K562 (cell line): ENCODE measurements at regions not wholly inside any gene's neighbourhood (a gene's known extent, or its start where the extent isn't known, plus 50 kb on each side); places are given as distances from the start of the nearest gene placed in this dataset.
A peak's percentile ranks its signal among the peaks of the same experiment; 100 is the strongest.

Experiments
- ATAC-seq: fragments of 200-7000 bp; cut with Tn5 transposase; 3 replicates; pipeline ENCODE4 v1.9.1; 2020; ENCODE audit warnings: moderate library complexity
- BruUV-seq: library from RNA; stranded (reverse); fragments of 400-500 nt; replicated peaks from 2 replicates; lab custom pipeline; 2021; lab: Mats Ljungman, UMichigan
- CTCF ChIA-PET: fragments of 300-600 bp; formaldehyde crosslinking; extraction: SDS; loops from one replicate; lab custom pipeline; 2021; ENCODE audit warnings: low intra/inter-chr PET ratio; lab: Yijun Ruan, JAX
- POLR2A ChIA-PET: fragments of 300-600, 350-650 bp; sonication (Branson Sonifier 250); formaldehyde crosslinking; extraction: SDS; loops from one replicate; lab custom pipeline; 2021; ENCODE audit warnings: antibody characterized with exemption, inconsistent platforms; lab: Yijun Ruan, JAX
- DNase-seq, 4 experiments: peaks; one replicate each; pipeline versions ENCODE4 v3.0.0 to v3.0.0-alpha.2; 2011 to 2018; ENCODE audit warnings: low spot score in 3 of 4, mixed read lengths in 3 of 4; ENCODE audit errors: extremely low read depth in 1 of 4
- FAIRE-seq: peaks from 2 replicates; lab custom pipeline; 2011; peaks lifted over from hg19 to GRCh38; lab: Jason Lieb, UNC
- H2AFZ ChIP-seq: 2 replicates; pipeline ENCODE4 v1.6.0; 2011; ENCODE audit warnings: low read depth, low read length, control low read depth, inconsistent platforms
- H3K27ac ChIP-seq: fragments of 200-600 bp; 3 replicates; pipeline ENCODE4 v1.8.0; 2011; ENCODE audit warnings: low read depth, mild to moderate bottlenecking, control low read depth, inconsistent platforms, low read length, moderate library complexity, mixed read lengths; ENCODE audit errors: extremely low read depth
- H3K27me3 ChIP-seq, 2 experiments: fragments of 300-600 bp in 1 of 2; 2 replicates in 1 of 2; 3 replicates in 1 of 2; pipeline versions ENCODE4 v1.6.0 to v1.8.0; 2011; ENCODE audit warnings: inconsistent platforms in 2 of 2, low read length in 2 of 2, mild to moderate bottlenecking in 1 of 2, mixed read lengths in 1 of 2, moderate library complexity in 1 of 2; ENCODE audit not compliant: control insufficient read depth in 2 of 2, insufficient read depth in 2 of 2
- H3K36me3 ChIP-seq: fragments of 300-600 bp; 3 replicates; pipeline ENCODE4 v1.8.0; 2011; ENCODE audit warnings: mild to moderate bottlenecking, low read length, inconsistent platforms; ENCODE audit not compliant: control insufficient read depth, insufficient read depth
- H3K4me1 ChIP-seq, 2 experiments: fragments of 200-600 bp in 1 of 2; replicated peaks in 1 of 2; 2 replicates in 1 of 2; 3 replicates in 1 of 2; pipeline versions ENCODE4 v1.5.1 to v1.8.0; 2011; ENCODE audit warnings: inconsistent platforms in 2 of 2, low read length in 2 of 2, mild to moderate bottlenecking in 1 of 2, mixed read lengths in 1 of 2, moderate library complexity in 1 of 2; ENCODE audit not compliant: control insufficient read depth in 2 of 2, insufficient read depth in 2 of 2
- H3K4me2 ChIP-seq: 2 replicates; pipeline ENCODE4 v1.6.1; 2011; ENCODE audit warnings: low read length, control low read depth, inconsistent platforms, mixed read lengths; ENCODE audit not compliant: insufficient read depth
- H3K4me3 ChIP-seq: fragments of 200-600 bp; sonication (generic), shearing (Covaris generic); 2 replicates; pipeline ENCODE4 v1.5.1; 2016; ENCODE audit warnings: control low read depth, inconsistent platforms
- H3K79me2 ChIP-seq: fragments of 200-600 bp; 3 replicates; pipeline ENCODE4 v1.8.0; 2011; ENCODE audit warnings: low read length, inconsistent platforms; ENCODE audit not compliant: control insufficient read depth, insufficient read depth
- H3K9ac ChIP-seq, 2 experiments: 2 replicates each; pipeline versions ENCODE4 v1.6.0 to v1.6.1; 2011; ENCODE audit warnings: low read depth in 2 of 2, low read length in 2 of 2, control low read depth in 1 of 2, inconsistent platforms in 1 of 2, mild to moderate bottlenecking in 1 of 2, mixed read lengths in 1 of 2; ENCODE audit not compliant: insufficient read depth in 1 of 2
- H3K9me1 ChIP-seq: one replicate; pipeline ENCODE4 v1.6.0; 2011; ENCODE audit warnings: inconsistent platforms, mild to moderate bottlenecking, low read length, moderate library complexity; ENCODE audit not compliant: control insufficient read depth, insufficient read depth
- H3K9me3 ChIP-seq: replicated peaks from 2 replicates; pipeline ENCODE4 v1.5.1; 2011; ENCODE audit warnings: low read depth, low read length, inconsistent platforms; ENCODE audit not compliant: control insufficient read depth, insufficient read depth
- H4K20me1 ChIP-seq: replicated peaks from 2 replicates; pipeline ENCODE4 v1.6.1; 2011; ENCODE audit warnings: low read length, inconsistent platforms, mixed read lengths; ENCODE audit not compliant: control insufficient read depth, insufficient read depth
- FOS ChIP-seq: IDR thresholded peaks from 3 replicates; pipeline ENCODE4 v1.6.1; 2011; ENCODE audit not compliant: insufficient read length; ENCODE audit errors: extremely low read depth
- KAT7 ChIP-seq: sonication (generic); formaldehyde crosslinking; IDR thresholded peaks from 2 replicates; pipeline ENCODE4 v1.8.0; 2022; ENCODE audit warnings: missing genetic modification reagents, mild to moderate bottlenecking, borderline replicate concordance
- TCF7L2 ChIP-seq: fragments of 150-350 bp; IDR thresholded peaks from 2 replicates; pipeline ENCODE4 v1.6.1; 2016; ENCODE audit warnings: low read depth, mild to moderate bottlenecking, low read length, moderate library complexity
- ZFP36 ChIP-seq: fragments of 150-350 bp; IDR thresholded peaks from 2 replicates; pipeline ENCODE4 v1.6.1; 2018; ENCODE audit warnings: low read length, low read depth; ENCODE audit not compliant: partially characterized antibody
- ZNF449 ChIP-seq: fragments of 250-450 bp; sonication (Bioruptor Pico); IDR thresholded peaks from 2 replicates; pipeline ENCODE4 v1.8.0; 2022; ENCODE audit warnings: moderate library complexity, mild to moderate bottlenecking, inconsistent platforms
- WGBS: fragments of 100-300 bp; shearing (Covaris generic); methylation state at CpG from one replicate; pipeline ENCODE4 v1.1.6; 2016; ENCODE audit warnings: low coverage, mixed read lengths; ENCODE audit not compliant: insufficient coverage; ENCODE audit errors: missing lambda C conversion rate; 5-methylcytosine and 5-hydroxymethylcytosine counted together
- in situ Hi-C: fragments of 300-500 bp; cut with MboI; formaldehyde crosslinking; loops from 4 replicates; pipeline ENCODE4 v1.15.0; 2018; ENCODE audit warnings: inconsistent platforms, mixed read lengths
- intact Hi-C: fragments of 100-400 bp; cut with micrococcal nuclease; formaldehyde crosslinking; loops from 2 replicates; pipeline ENCODE4 v1.14.2; 2022

GRCh38 chr20:43838703-43839060 is 76.0 kb upstream of the TOX2 start:
- DNase-seq = no peak

GRCh38 chr20:43837856-43838702 is 76.6 kb upstream of the TOX2 start:
- Histone ChIP-seq H3K27ac (no peak overlapping the region), H4K20me1 (no peaks in the 10 kb centered on the region; the same call in 1 of the 2 replicates), H3K4me2 (no peak overlapping the region), H3K9me1 (no peaks in the 10 kb centered on the region), H3K9ac (no peak overlapping the region), H3K36me3 (no peaks in the 10 kb centered on the region), H3K27me3 (peaks cover 0 to 12% of the 10 kb centered on the region in 2 experiments; a peak in 4 of 5 replicates), H3K79me2 (no peaks in the 10 kb centered on the region), H2AFZ (no peak overlapping the region), H3K4me1 (no peaks in the 10 kb centered on the region), H3K9me3 (no peaks in the 10 kb centered on the region), H3K4me3 (no peak overlapping the region)
- ATAC-seq (no peak), DNase-seq (no peak), FAIRE-seq (no peak)
- ChIA-PET POLR2A (no interaction called here), CTCF (interaction anchor here (0.7 kb wide), 1 partner anchor 58 kb away, joined by 3 read pairs; no protein-coding TSS in a partner anchor)
- BruUV-seq = no TSS peak
- TF ChIP-seq KAT7 (CRISPR knock-in tag) (no peak), ZNF449 (CRISPR knock-in tag) (no peak), TCF7L2 (no peak)
- intact Hi-C loops (no loop called here), in situ Hi-C loops (no loop called here)
- WGBS = 0% methylated on average over 8 of the region's 14 CpGs

More at GRCh38 chr20:43838703-43839060, 76.0 kb upstream of the TOX2 start:
- POLR2A ChIA-PET = no interaction called here
- H3K9me1 ChIP-seq = no peaks in the 10 kb centered on the region
- no peaks in the 10 kb centered on the region for H3K4me1 ChIP-seq
- no peak overlapping the region for H3K4me2 ChIP-seq
- no peak overlapping the region for H2AFZ ChIP-seq
- TF ChIP-seq ZFP36 (peak; percentile 52), FOS (no peak)
- TF ChIP-seq, all 486 proteins: peak for 1
- intact Hi-C loops = no loop called here
- Histone ChIP-seq H4K20me1 (no peaks in the 10 kb centered on the region; the same call in 1 of the 2 replicates), H3K4me3 (no peak overlapping the region), H3K79me2 (no peaks in the 10 kb centered on the region), H3K27ac (no peak overlapping the region), H3K36me3 (no peaks in the 10 kb centered on the region), H3K27me3 (peaks cover 0 to 6% of the 10 kb centered on the region in 2 experiments; a peak in 3 of 5 replicates), H3K9me3 (no peaks in the 10 kb centered on the region), H3K9ac (no peak overlapping the region)
- FAIRE-seq = no peak
- 4% methylated on average over 4 of the region's 5 CpGs for WGBS
- no TSS peak for BruUV-seq
- ATAC-seq = no peak
- in situ Hi-C loops = no loop called here
- CTCF ChIA-PET = no interaction called here
